GM12878 (cell line): ENCODE measurements at regions not wholly inside any gene's neighbourhood (a gene's known extent, or its start where the extent isn't known, plus 50 kb on each side); places are given as distances from the start of the nearest gene placed in this dataset.

Experiments used
- BCLAF1 ChIP-seq: fragments of 450-650 bp; IDR thresholded peaks from 2 replicates; pipeline ENCODE4 v1.6.1; 2017; ENCODE audit warnings: antibody characterized with exemption, mild to moderate bottlenecking, moderate library complexity
- CBX5 ChIP-seq: sonication (generic); IDR thresholded peaks from 2 replicates; pipeline ENCODE4 v1.6.1; 2016; ENCODE audit warnings: low read depth, moderate library complexity, mild to moderate bottlenecking, inconsistent platforms
- CHD1 ChIP-seq: IDR thresholded peaks from 2 replicates; pipeline ENCODE4 v1.6.1; 2012; ENCODE audit warnings: low read depth, low read length, improper control_type of control experiment
- CHD2 ChIP-seq: IDR thresholded peaks from 2 replicates; pipeline ENCODE4 v1.6.1; 2011; ENCODE audit warnings: low read depth, low read length, improper control_type of control experiment, borderline replicate concordance
- CTCF ChIP-seq, 3 experiments: IDR thresholded peaks in 2 of 3; conservative IDR thresholded peaks in 1 of 3; 2 replicates each; pipeline ENCODE4 v1.5.1; 2011; ENCODE audit warnings: low read depth in 3 of 3, low read length in 3 of 3, mild to moderate bottlenecking in 3 of 3, control low read depth in 2 of 3, moderate library complexity in 2 of 3, inconsistent platforms in 1 of 3, mixed read lengths in 1 of 3; ENCODE audit not compliant: control insufficient read depth in 2 of 3, insufficient read depth in 1 of 3; ENCODE audit errors: extremely low read depth in 1 of 3
- GATAD2B ChIP-seq: fragments of 450-650 bp; conservative IDR thresholded peaks from 2 replicates; pipeline ENCODE4 v1.6.1; 2017; ENCODE audit warnings: low read depth, mild to moderate bottlenecking, moderate library complexity
- MLLT1 ChIP-seq: fragments of 450-650 bp; IDR thresholded peaks from 2 replicates; pipeline ENCODE4 v1.6.1; 2016; ENCODE audit warnings: mild to moderate bottlenecking
- TCF7 ChIP-seq: IDR thresholded peaks from 2 replicates; pipeline ENCODE4 v1.6.1; 2014; ENCODE audit warnings: antibody characterized with exemption, borderline replicate concordance
- YY1 ChIP-seq: IDR thresholded peaks from 2 replicates; pipeline ENCODE4 v1.6.1; 2011; ENCODE audit warnings: low read depth, mild to moderate bottlenecking, low read length
- ZNF384 ChIP-seq: IDR thresholded peaks from 2 replicates; pipeline ENCODE4 v1.6.1; 2012; ENCODE audit warnings: low read depth, mild to moderate bottlenecking, low read length, improper control_type of control experiment, borderline replicate concordance
- ZNF592 ChIP-seq: fragments of 450-650 bp; IDR thresholded peaks from 2 replicates; pipeline ENCODE4 v1.6.1; 2017; ENCODE audit warnings: mild to moderate bottlenecking, moderate library complexity
- ZZZ3 ChIP-seq: IDR thresholded peaks from 2 replicates; pipeline ENCODE4 v1.6.1; 2011; ENCODE audit warnings: low read depth; ENCODE audit not compliant: control insufficient read depth, insufficient read length

- TF ChIP-seq TCF7 (no peak), CHD2 (no peak), MLLT1 (no peak), CHD1 (no peak), CBX5 (no peak), ZNF384 (no peak), BCLAF1 (no peak), CTCF (IDR thresholded peaks at IDR 0.05 in 2 of 3, conservative IDR thresholded peaks at IDR 0.05 in 1 of 3; ENCODE audit: control insufficient read depth in 2 of 3, extremely low read depth in 1 of 3, insufficient read depth in 1 of 3, low read depth in 3 of 3, low read length in 3 of 3) (no peak), GATAD2B (no peak), YY1 (no peak), ZZZ3 (no peak), ZNF592 (no peak)
Observed at GRCh38 chr9:135221951-135222631, 134.6 kb downstream of the OLFM1 start.
